Skeletal muscle tissue (tissue), 3 donors: ENCODE measurements at regions not wholly inside any gene's neighbourhood (a gene's known extent, or its start where the extent isn't known, plus 50 kb on each side); places are given as distances from the start of the nearest gene placed in this dataset.

Experiments used
- H3K27ac ChIP-seq: one replicate; pipeline ENCODE4 v1.7.0; 2013; ENCODE audit warnings: mild to moderate bottlenecking, low read depth, low read length, inconsistent platforms
- H3K27me3 ChIP-seq, 3 donors: one replicate each; pipeline ENCODE4 v1.7.0; 2013; ENCODE audit warnings: low read length in 3 of 3; ENCODE audit not compliant: control insufficient read depth in 3 of 3, insufficient read depth in 3 of 3
- H3K36me3 ChIP-seq, 3 donors: one replicate each; pipeline ENCODE4 v1.7.0; 2013; ENCODE audit warnings: low read length in 3 of 3; ENCODE audit not compliant: control insufficient read depth in 3 of 3, insufficient read depth in 3 of 3
- H3K4me1 ChIP-seq, 3 donors: one replicate each; pipeline ENCODE4 v1.7.0; 2013; ENCODE audit warnings: low read length in 3 of 3, mild to moderate bottlenecking in 3 of 3; ENCODE audit not compliant: control insufficient read depth in 3 of 3, insufficient read depth in 3 of 3
- H3K4me3 ChIP-seq, 3 donors: one replicate each; pipeline ENCODE4 v1.7.0; 2013; ENCODE audit warnings: low read length in 3 of 3
- H3K9ac ChIP-seq, 3 donors: one replicate each; pipeline ENCODE4 v1.7.0; 2013; ENCODE audit warnings: low read length in 3 of 3, mild to moderate bottlenecking in 3 of 3, moderate library complexity in 2 of 3, low read depth in 1 of 3
- H3K9me3 ChIP-seq, 3 donors: one replicate each; pipeline ENCODE4 v1.7.0; 2013; ENCODE audit warnings: low read length in 3 of 3; ENCODE audit not compliant: control insufficient read depth in 3 of 3
- donor health status: Osteomylitis.

DNA sequence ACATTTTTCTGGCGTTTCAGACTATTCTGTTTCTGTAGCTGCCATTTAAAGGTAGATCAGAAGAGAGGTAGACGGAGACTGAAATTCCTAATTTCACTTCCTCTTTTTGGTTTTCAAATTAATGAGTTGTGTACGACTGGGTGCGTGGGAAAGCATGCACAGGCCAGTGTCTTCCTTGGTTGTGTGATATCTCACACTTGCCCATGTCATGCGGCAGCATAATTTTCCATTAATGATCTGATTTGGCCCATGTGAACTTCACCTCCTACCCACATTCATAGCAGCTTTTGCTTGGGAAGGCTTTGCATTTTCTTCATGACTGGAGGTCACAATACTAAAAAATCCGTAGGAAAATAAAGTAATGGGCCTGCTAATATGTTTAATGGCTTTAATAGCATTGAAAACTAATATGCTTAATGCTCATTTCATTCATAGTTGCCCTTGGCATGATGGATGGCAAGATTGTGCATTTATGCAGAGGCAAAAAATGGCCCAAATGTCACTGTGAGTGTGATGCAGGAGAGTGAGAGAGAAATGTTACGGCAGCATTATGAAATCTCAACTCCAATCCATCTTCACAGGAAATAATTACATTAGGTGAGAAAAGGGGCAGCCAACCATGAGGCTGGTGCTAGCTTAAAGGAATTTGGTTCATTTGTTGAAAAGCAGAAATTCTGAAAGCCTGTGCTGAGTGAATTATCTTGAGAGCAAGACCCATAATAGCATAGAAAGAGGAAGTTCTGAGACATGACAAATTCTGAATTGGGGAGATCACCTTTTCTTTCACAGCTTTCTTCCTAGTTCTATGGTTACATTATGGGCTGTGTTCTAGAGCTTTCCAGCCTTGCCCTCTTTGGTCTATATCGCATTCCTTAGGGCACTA lies 69.0 kb upstream of the UST start:
- Histone ChIP-seq H3K9me3 (no peaks in the 10 kb centered on the region), H3K27me3 (no peaks in the 10 kb centered on the region), H3K4me3 (no peak overlapping the region), H3K4me1 (no peaks in the 10 kb centered on the region), H3K27ac (no peak overlapping the region), H3K9ac (no peak overlapping the region), H3K36me3 (no peaks in the 10 kb centered on the region)

DNA sequence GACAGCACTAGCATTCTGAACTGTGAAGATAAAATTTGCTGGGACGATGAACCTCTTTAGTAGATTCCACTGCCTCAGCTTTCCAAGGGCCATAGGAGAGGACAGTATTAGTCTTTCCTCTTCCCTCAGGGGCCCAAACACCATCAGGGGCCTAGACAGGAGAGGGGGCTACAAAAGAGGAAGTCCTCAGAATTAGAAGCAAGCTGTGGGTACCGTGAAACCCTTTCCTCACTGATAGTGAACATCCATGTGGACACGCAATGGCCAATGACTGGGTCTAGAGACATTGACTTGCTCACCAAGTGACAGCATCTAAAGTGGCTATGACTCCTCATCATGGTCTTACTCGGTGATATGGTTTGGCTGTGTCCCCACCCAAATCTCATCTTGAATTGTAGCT lies 68.1 kb upstream of the UST start:
- Histone ChIP-seq H3K36me3 (no peaks in the 10 kb centered on the region), H3K9ac (no peak overlapping the region), H3K27ac (no peak overlapping the region), H3K27me3 (no peaks in the 10 kb centered on the region), H3K4me1 (no peaks in the 10 kb centered on the region), H3K4me3 (no peak overlapping the region), H3K9me3 (no peaks in the 10 kb centered on the region)

DNA sequence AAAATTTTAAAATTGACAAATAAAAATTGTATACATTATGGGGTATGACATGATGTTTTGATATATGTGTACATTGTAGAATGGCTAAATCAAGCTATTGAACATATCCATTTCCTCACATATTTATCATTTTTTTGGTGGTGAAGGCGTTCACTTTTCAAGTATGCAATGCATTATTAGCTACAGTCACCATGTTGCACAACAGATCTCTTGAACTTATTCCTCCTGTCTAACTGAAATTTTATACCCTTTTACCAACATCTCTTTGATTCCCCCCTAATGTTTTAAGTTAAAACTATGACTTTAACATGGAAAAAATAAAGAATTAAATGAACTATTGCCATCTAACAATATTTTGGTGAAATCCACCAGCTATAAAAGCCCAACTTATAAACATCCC lies 65.2 kb upstream of the UST start:
- Histone ChIP-seq H3K27ac (no peak overlapping the region), H3K9me3 (no peaks in the 10 kb centered on the region), H3K9ac (no peak overlapping the region), H3K27me3 (no peaks in the 10 kb centered on the region), H3K36me3 (no peaks in the 10 kb centered on the region), H3K4me1 (no peaks in the 10 kb centered on the region), H3K4me3 (no peak overlapping the region)

DNA sequence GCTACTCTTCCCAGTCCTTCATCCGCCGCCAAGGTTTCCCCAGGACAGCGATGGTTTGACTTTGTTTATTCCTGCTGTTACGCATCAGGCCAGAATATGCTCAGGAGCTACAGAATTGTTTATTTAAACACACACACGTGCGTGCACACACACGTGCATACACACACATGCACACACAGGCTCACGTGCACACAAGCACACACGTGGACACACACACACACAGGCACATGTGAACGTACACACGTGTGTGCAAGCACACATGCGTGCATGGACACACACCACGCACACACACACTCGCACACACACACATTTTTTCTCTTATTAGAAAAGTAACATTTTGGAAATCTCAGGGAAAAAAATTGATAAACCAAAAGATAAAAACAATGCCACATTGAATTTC lies 64.6 kb upstream of the UST start:
- H3K4me3 ChIP-seq, result no peak overlapping the region
- no peaks in the 10 kb centered on the region for H3K4me1 ChIP-seq
- H3K36me3 ChIP-seq, result no peaks in the 10 kb centered on the region

DNA sequence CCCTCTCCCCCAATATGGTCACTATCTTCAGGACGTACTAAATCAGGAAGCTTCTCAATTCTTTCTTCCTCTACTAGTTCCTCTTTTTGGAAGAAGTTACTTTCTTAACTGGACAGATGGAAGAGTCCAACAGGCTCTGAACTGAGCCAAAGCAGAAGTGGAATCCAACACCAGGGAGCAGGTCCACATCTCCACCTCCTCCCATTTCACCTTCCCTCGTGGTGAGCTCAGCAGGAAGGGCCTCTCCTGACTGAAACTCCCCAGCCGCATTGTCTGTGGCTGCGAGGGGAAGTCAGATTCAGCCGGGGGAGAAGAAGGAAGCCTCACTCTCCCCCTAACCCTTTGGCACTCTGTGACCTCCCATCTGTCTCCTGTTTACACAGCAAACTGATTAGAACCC lies 63.8 kb upstream of the UST start:
- Histone ChIP-seq H3K27ac (no peak overlapping the region), H3K4me3 (no peak overlapping the region), H3K27me3 (no peaks in the 10 kb centered on the region), H3K9ac (no peak overlapping the region), H3K4me1 (no peaks in the 10 kb centered on the region), H3K9me3 (no peaks in the 10 kb centered on the region), H3K36me3 (no peaks in the 10 kb centered on the region)

More for the DNA sequence above, 64.6 kb upstream of the UST start:
- Histone ChIP-seq H3K9ac (no peak overlapping the region), H3K27me3 (no peaks in the 10 kb centered on the region), H3K27ac (no peak overlapping the region), H3K9me3 (no peaks in the 10 kb centered on the region)

DNA sequence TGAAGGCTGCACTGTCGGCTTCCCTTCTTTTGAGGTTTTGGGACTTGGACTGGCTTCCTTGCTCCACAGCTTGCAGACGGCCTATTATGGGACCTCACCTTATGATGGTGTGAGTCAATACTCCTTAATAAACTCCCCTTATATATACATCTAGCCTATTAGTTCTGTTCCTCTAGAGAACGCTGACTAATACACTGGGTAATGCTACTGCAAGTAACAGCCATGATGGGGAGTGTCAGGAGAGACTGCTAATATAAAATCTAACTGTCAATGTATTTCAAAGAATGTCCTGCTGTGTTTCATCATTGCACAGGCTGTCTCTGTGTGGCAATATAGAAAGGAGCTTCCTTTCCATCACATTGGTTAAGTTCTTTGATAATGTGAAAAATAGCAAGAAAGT lies 57.7 kb upstream of the UST start:
- Histone ChIP-seq H3K4me1 (no peaks in the 10 kb centered on the region), H3K36me3 (no peaks in the 10 kb centered on the region), H3K4me3 (no peak overlapping the region), H3K9me3 (no peaks in the 10 kb centered on the region), H3K27ac (no peak overlapping the region), H3K9ac (no peak overlapping the region), H3K27me3 (no peaks in the 10 kb centered on the region)

DNA sequence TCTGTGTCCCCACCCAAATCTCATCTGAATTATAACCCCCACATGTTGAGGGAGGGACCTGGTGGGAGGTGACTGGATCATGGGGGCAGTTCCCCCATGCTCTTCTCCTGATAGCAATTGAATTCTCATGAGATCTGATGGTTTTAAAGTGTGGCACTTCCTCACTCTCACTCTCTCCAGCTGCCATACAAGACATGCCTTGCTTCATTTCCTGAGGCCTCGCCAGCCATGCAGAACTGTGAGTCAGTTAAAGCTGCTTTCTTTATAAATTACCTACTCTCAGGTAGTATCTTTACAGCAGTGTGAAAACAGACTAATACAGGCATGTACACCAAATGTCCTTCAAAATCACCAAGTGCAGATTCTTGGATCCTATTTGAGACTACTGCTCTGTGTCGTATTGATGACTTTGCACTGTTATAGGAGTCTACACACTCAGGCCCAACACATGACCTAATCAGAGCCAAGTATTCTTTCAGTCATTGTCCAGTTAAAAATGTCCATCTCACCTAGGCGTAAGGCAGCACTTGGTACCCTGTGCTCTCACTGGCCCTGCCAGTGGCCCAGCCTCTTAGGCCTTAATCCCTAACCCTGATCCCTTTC lies 52.8 kb upstream of the UST start:
- Histone ChIP-seq H3K27ac (no peak overlapping the region), H3K9ac (no peak overlapping the region), H3K9me3 (no peaks in the 10 kb centered on the region), H3K36me3 (no peaks in the 10 kb centered on the region), H3K4me1 (no peaks in the 10 kb centered on the region), H3K27me3 (no peaks in the 10 kb centered on the region), H3K4me3 (no peak overlapping the region)
